Caco-2 (cell line): ENCODE measurements at regions not wholly inside any gene's neighbourhood (a gene's known extent, or its start where the extent isn't known, plus 50 kb on each side); places are given as distances from the start of the nearest gene placed in this dataset.

Experiments
- BruUV-seq: library from RNA; stranded (reverse); fragments of 400-500 nt; replicated peaks from 2 replicates; lab custom pipeline; 2021; lab: Mats Ljungman, UMichigan
- CTCF ChIA-PET: fragments of 300-600 bp; sonication (Branson Sonifier 250); formaldehyde crosslinking; loops from one replicate; lab custom pipeline; 2022; ENCODE audit warnings: antibody characterized with exemption; lab: Charles Lee
- POLR2A ChIA-PET: fragments of 300-600 bp; sonication (Branson Sonifier 250); formaldehyde crosslinking; loops from one replicate; lab custom pipeline; 2022; ENCODE audit warnings: antibody characterized with exemption; lab: Charles Lee
- DNase-seq, 2 experiments: peaks; one replicate each; pipeline versions ENCODE4 v3.0.0 to v3.0.0-alpha.2; 2020 to 2022
- H3K27me3 ChIP-seq: replicated peaks from 2 replicates; pipeline ENCODE4 v1.6.0; 2011; ENCODE audit warnings: low read length; ENCODE audit not compliant: control insufficient read depth, insufficient read depth
- H3K36me3 ChIP-seq: 2 replicates; pipeline ENCODE4 v1.5.1; 2011; ENCODE audit warnings: low read length; ENCODE audit not compliant: control insufficient read depth, insufficient read depth
- H3K4me1 ChIP-seq: fragments of 250-450 bp; sonication (Bioruptor Pico); 2 replicates; pipeline ENCODE4 v1.5.1; 2020; ENCODE audit warnings: mild to moderate bottlenecking
- H3K4me3 ChIP-seq: 2 replicates; pipeline ENCODE4 v1.5.1; 2011; ENCODE audit warnings: low read depth, mild to moderate bottlenecking, control low read depth, low read length
- H3K9me3 ChIP-seq: fragments of 250-450 bp; sonication (Bioruptor Pico); 2 replicates; pipeline ENCODE4 v1.5.1; 2020; ENCODE audit warnings: mild to moderate bottlenecking, moderate library complexity
- H3K27ac Mint-ChIP-seq: one replicate; pipeline ENCODE4 v1.8.0; 2022; ENCODE audit warnings: mixed read lengths; ENCODE audit not compliant: unreplicated experiment
- H3K27me3 Mint-ChIP-seq: one replicate; pipeline ENCODE4 v1.8.0; 2022; ENCODE audit warnings: mixed read lengths; ENCODE audit not compliant: insufficient read depth, unreplicated experiment
- H3K36me3 Mint-ChIP-seq: one replicate; pipeline ENCODE4 v1.8.0; 2022; ENCODE audit warnings: mild to moderate bottlenecking, mixed read lengths; ENCODE audit not compliant: insufficient read depth, unreplicated experiment
- H3K4me1 Mint-ChIP-seq: one replicate; pipeline ENCODE4 v1.8.0; 2022; ENCODE audit warnings: low read depth, mixed read lengths; ENCODE audit not compliant: unreplicated experiment
- H3K4me3 Mint-ChIP-seq: one replicate; pipeline ENCODE4 v1.8.0; 2022; ENCODE audit warnings: mild to moderate bottlenecking, moderate library complexity, mixed read lengths; ENCODE audit not compliant: unreplicated experiment
- H3K9me3 Mint-ChIP-seq: one replicate; pipeline ENCODE4 v1.8.0; 2022; ENCODE audit warnings: mixed read lengths; ENCODE audit not compliant: unreplicated experiment
- intact Hi-C: fragments of 100-400 bp; cut with micrococcal nuclease; formaldehyde crosslinking; loops from one replicate; pipeline ENCODE4 v1.10.0; 2022; ENCODE audit not compliant: unreplicated experiment
- TF ChIP-seq, protein P1 (sequence below), 2 experiments: fragments of 200-600 bp in 1 of 2; IDR thresholded peaks; 1 replicate in 1 of 2; 2 replicates in 1 of 2; pipeline versions ENCODE4 v1.5.1 to v1.8.0; 2011 to 2022; ENCODE audit warnings: antibody characterized with exemption in 1 of 2, control low read depth in 1 of 2, inconsistent platforms in 1 of 2, low read depth in 1 of 2, low read length in 1 of 2, mild to moderate bottlenecking in 1 of 2, moderate library complexity in 1 of 2; ENCODE audit not compliant: insufficient read depth in 1 of 2, severe bottlenecking in 1 of 2, unreplicated experiment in 1 of 2

DNA sequence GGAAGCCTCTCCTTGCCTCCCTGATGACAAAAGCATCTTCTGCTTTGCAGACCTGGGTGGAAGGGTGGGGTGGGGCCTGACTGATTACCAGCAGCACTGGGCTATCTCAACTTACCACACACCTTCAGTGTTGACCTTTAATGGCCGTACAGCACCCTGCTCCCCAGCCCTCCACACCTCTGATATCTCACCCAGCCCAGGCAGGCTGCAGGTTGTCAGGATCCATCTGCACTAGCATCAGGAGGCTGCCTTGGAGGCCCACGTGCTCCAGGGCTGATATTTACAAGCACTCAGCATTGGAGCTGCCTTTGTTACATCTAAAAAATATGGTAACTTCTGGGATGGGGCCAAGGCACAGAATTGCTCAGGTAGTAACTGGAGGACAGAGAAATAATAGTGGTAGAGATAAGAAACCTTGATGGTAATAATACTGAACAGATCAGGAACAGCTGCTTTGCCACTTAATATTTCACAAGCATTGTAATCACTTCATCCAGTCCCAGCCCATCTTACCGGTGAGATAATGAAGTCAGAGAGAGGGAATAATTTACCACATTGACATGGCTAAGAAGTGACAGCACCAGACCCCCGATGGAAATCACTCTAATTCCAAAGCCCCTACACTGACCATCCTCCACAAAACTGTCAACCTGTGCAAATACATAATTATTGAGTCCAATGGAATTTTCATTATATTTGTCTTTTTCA, 125.2 kb upstream of the RFLNA start:
- POLR2A ChIA-PET: no interaction called here
- Histone ChIP-seq H3K4me1 (no peaks in the 10 kb centered on the region), H3K27me3 (no peaks in the 10 kb centered on the region), H3K9me3 (peaks cover 7% of the 10 kb centered on the region; the same call in 1 of the 2 replicates), H3K4me3 (no peak overlapping the region), H3K36me3 (no peaks in the 10 kb centered on the region)
- Mint-ChIP-seq H3K4me1 (no peaks in the 10 kb centered on the region), H3K27me3 (no peaks in the 10 kb centered on the region), H3K27ac (no peak overlapping the region), H3K36me3 (no peaks in the 10 kb centered on the region), H3K9me3 (peaks cover 9% of the 10 kb centered on the region), H3K4me3 (no peak overlapping the region)
- no peak for DNase-seq
- CTCF ChIA-PET: no interaction called here
- BruUV-seq: no TSS peak
- intact Hi-C loops: no loop called here
- TF ChIP-seq, protein P1, sequence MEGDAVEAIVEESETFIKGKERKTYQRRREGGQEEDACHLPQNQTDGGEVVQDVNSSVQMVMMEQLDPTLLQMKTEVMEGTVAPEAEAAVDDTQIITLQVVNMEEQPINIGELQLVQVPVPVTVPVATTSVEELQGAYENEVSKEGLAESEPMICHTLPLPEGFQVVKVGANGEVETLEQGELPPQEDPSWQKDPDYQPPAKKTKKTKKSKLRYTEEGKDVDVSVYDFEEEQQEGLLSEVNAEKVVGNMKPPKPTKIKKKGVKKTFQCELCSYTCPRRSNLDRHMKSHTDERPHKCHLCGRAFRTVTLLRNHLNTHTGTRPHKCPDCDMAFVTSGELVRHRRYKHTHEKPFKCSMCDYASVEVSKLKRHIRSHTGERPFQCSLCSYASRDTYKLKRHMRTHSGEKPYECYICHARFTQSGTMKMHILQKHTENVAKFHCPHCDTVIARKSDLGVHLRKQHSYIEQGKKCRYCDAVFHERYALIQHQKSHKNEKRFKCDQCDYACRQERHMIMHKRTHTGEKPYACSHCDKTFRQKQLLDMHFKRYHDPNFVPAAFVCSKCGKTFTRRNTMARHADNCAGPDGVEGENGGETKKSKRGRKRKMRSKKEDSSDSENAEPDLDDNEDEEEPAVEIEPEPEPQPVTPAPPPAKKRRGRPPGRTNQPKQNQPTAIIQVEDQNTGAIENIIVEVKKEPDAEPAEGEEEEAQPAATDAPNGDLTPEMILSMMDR (IDR thresholded peaks at IDR 0.05; ENCODE audit: insufficient read depth in 1 of 2, low read depth in 1 of 2, low read length in 1 of 2, severe bottlenecking in 1 of 2, unreplicated experiment in 1 of 2): no peak

GRCh38 chr12:124170760-124171159, 124.1 kb upstream of the RFLNA start:
- ChIA-PET CTCF (interaction anchor here (0.7 kb wide), 1 partner anchor 70 kb away, joined by 3 read pairs; no protein-coding TSS in a partner anchor), POLR2A (no interaction called here)
- no peaks in the 10 kb centered on the region for H3K27me3 ChIP-seq
- intact Hi-C loops: no loop called here
- H3K36me3 Mint-ChIP-seq: no peaks in the 10 kb centered on the region
- peaks cover under 1% of the 10 kb centered on the region for H3K4me1 Mint-ChIP-seq
- no peak overlapping the region for H3K4me3 Mint-ChIP-seq
- no peaks in the 10 kb centered on the region for H3K9me3 Mint-ChIP-seq
- no peak overlapping the region for H3K27ac Mint-ChIP-seq
- H3K27me3 Mint-ChIP-seq: no peaks in the 10 kb centered on the region
- DNase-seq: no peak
- no peak overlapping the region for H3K4me3 ChIP-seq
- TF ChIP-seq, protein P1 (IDR thresholded peaks at IDR 0.05; ENCODE audit: insufficient read depth in 1 of 2, low read depth in 1 of 2, low read length in 1 of 2, severe bottlenecking in 1 of 2, unreplicated experiment in 1 of 2): no peak
- H3K36me3 ChIP-seq: no peaks in the 10 kb centered on the region
- H3K9me3 ChIP-seq: peaks cover under 1% of the 10 kb centered on the region; the same call in 1 of the 2 replicates
- H3K4me1 ChIP-seq: peaks cover 1% of the 10 kb centered on the region
- BruUV-seq: no TSS peak

DNA sequence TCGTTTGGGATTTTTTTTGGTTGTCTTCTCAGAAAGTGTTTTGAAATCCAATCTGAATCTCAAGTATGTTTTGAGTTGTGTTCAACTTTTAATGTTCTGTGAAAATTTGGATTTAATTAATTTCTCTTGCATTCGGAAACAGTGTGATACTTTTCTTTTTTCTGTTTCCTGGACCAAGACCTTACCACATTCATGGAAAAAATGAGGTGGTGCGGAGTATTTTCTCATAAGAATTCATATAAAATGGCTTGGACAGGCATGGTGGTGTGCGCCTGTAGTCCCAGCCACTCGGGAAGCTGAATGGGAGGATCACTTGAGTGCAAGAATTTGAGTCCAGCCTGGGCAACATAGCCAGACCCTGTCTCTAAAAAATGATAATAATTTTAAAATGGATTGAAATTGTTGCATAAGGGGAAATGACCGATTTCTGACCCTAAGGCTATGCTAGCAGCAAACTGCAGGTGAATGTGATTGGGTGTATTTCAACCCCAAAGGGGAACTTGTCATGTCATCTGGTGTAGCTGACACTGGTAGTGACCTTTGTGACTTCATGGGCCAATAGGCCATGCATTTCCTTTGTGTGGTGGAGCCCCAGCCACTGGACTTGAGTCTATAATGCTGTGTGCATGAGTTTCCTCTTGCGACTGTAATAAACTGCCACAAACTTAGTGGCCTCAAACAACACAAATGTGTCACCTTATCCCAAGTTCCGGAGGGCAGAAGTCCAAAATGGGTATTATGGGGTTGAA, 123.5 kb upstream of the RFLNA start:
- H3K9me3 Mint-ChIP-seq: no peaks in the 10 kb centered on the region
- no peaks in the 10 kb centered on the region for H3K27me3 ChIP-seq
- no peaks in the 10 kb centered on the region for H3K36me3 ChIP-seq
- ChIA-PET CTCF (no interaction called here), POLR2A (no interaction called here)
- DNase-seq: no peak
- H3K27ac Mint-ChIP-seq: no peak overlapping the region
- BruUV-seq: no TSS peak
- no peaks in the 10 kb centered on the region for H3K36me3 Mint-ChIP-seq
- TF ChIP-seq, protein P1 (IDR thresholded peaks at IDR 0.05; ENCODE audit: insufficient read depth in 1 of 2, low read depth in 1 of 2, low read length in 1 of 2, severe bottlenecking in 1 of 2, unreplicated experiment in 1 of 2): no peak
- peaks cover 8% of the 10 kb centered on the region for H3K4me1 ChIP-seq
- intact Hi-C loops: no loop called here
- no peak overlapping the region for H3K4me3 Mint-ChIP-seq
- no peak overlapping the region for H3K4me3 ChIP-seq
- peaks cover 7% of the 10 kb centered on the region for H3K4me1 Mint-ChIP-seq
- H3K9me3 ChIP-seq: no peaks in the 10 kb centered on the region; the same call in 1 of the 2 replicates
- no peaks in the 10 kb centered on the region for H3K27me3 Mint-ChIP-seq
